SK-N-SH (cell line): ENCODE measurements at regions not wholly inside any gene's neighbourhood (a gene's known extent, or its start where the extent isn't known, plus 50 kb on each side); places are given as distances from the start of the nearest gene placed in this dataset.

ENCODE experiments used
- EP300 ChIP-seq, 2 experiments: IDR thresholded peaks; 2 replicates each; pipeline versions ENCODE4 v1.4.0 to v1.6.1; 2012; ENCODE audit warnings: borderline replicate concordance in 1 of 2, low read depth in 1 of 2, low read length in 1 of 2
- FOSL2 ChIP-seq: IDR thresholded peaks from 2 replicates; pipeline ENCODE4 v1.4.0; 2012; ENCODE audit warnings: low read depth, mild to moderate bottlenecking, moderate library complexity, borderline replicate concordance
- GABPA ChIP-seq: IDR thresholded peaks from 2 replicates; pipeline ENCODE4 v1.4.0; 2012; ENCODE audit warnings: low read depth, mild to moderate bottlenecking
- MXI1 ChIP-seq: IDR thresholded peaks from 2 replicates; pipeline ENCODE4 v1.6.1; 2012; ENCODE audit warnings: mild to moderate bottlenecking, low read depth, low read length, improper control_type of control experiment
- NRF1 ChIP-seq: IDR thresholded peaks from 2 replicates; pipeline ENCODE4 v1.6.1; 2012; ENCODE audit warnings: low read depth, mild to moderate bottlenecking, low read length
- POLR2AphosphoS5 ChIP-seq: IDR thresholded peaks from 2 replicates; pipeline ENCODE4 v1.6.1; 2012; ENCODE audit warnings: low read depth, low read length
- RFX5 ChIP-seq: IDR thresholded peaks from 2 replicates; pipeline ENCODE4 v1.6.1; 2012; ENCODE audit warnings: mild to moderate bottlenecking, improper control_type of control experiment, low read length
- YY1 ChIP-seq: IDR thresholded peaks from 2 replicates; pipeline ENCODE4 v1.4.0; 2012; ENCODE audit warnings: low read depth, mild to moderate bottlenecking
- TF ChIP-seq, protein P1 (sequence below): fragments of 200-600 bp; sonication (generic); IDR thresholded peaks from 2 replicates; pipeline ENCODE4 v1.6.1; 2017; ENCODE audit warnings: antibody characterized with exemption, mild to moderate bottlenecking, moderate library complexity
- TF ChIP-seq, protein P2 (sequence below): IDR thresholded peaks from 2 replicates; pipeline ENCODE4 v1.4.0; 2012; ENCODE audit warnings: low read depth

GRCh38 chr7:66505531-66506451 is 122.9 kb upstream of the KCTD7 start:
- TF ChIP-seq, protein P1, sequence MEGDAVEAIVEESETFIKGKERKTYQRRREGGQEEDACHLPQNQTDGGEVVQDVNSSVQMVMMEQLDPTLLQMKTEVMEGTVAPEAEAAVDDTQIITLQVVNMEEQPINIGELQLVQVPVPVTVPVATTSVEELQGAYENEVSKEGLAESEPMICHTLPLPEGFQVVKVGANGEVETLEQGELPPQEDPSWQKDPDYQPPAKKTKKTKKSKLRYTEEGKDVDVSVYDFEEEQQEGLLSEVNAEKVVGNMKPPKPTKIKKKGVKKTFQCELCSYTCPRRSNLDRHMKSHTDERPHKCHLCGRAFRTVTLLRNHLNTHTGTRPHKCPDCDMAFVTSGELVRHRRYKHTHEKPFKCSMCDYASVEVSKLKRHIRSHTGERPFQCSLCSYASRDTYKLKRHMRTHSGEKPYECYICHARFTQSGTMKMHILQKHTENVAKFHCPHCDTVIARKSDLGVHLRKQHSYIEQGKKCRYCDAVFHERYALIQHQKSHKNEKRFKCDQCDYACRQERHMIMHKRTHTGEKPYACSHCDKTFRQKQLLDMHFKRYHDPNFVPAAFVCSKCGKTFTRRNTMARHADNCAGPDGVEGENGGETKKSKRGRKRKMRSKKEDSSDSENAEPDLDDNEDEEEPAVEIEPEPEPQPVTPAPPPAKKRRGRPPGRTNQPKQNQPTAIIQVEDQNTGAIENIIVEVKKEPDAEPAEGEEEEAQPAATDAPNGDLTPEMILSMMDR = no peak
- TF ChIP-seq NRF1 = no peak
- TF ChIP-seq YY1 = no peak
- no peak for TF ChIP-seq EP300 (IDR thresholded peaks at IDR 0.05; ENCODE audit: borderline replicate concordance in 1 of 2, low read depth in 1 of 2, low read length in 1 of 2)
- TF ChIP-seq RFX5 = no peak
- no peak for TF ChIP-seq POLR2AphosphoS5
- TF ChIP-seq GABPA = no peak
- TF ChIP-seq, protein P2, sequence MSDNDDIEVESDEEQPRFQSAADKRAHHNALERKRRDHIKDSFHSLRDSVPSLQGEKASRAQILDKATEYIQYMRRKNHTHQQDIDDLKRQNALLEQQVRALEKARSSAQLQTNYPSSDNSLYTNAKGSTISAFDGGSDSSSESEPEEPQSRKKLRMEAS = no peak
- TF ChIP-seq MXI1 = no peak
- TF ChIP-seq FOSL2 = no peak
